GM04504 (cell line): ENCODE measurements at regions not wholly inside any gene's neighbourhood (a gene's known extent, or its start where the extent isn't known, plus 50 kb on each side); places are given as distances from the start of the nearest gene placed in this dataset.

Source experiments
- DNase-seq: peaks from one replicate; pipeline ENCODE4 v3.0.0-alpha.2; 2012; ENCODE audit warnings: low read depth

DNA sequence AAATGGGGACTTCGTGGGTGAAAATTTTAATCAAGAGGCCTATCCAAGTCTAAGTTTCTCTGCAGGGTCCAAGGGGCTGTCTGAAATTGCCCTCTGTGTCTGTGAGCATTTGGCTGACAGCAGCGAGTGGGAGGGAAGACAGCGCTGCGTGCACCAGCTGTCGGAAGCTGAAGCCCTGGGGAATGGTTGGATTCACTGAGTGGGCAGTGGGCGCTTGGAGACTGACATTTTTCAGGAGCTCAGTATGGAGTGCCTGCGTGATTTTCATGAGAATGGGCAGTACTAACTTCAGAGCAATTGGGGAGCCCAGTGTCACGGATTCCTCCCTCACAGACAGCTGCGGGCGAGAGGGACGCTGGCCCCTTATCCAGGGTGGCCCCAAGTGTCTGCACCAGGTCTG is 388.8 kb upstream of the B3GAT1 start:
- no peak for DNase-seq

- DNase-seq: no peak
Measured at GRCh38 chr11:134800130-134800529, 388.1 kb upstream of the B3GAT1 start.

- DNase-seq: no peak
Measured at GRCh38 chr11:134799386-134799785, 387.3 kb upstream of the B3GAT1 start.

GRCh38 chr11:134797411-134798089 is 385.5 kb upstream of the B3GAT1 start:
- DNase-seq: no peak

GRCh38 chr11:134795017-134795416 is 383.0 kb upstream of the B3GAT1 start:
- no peak for DNase-seq

DNA sequence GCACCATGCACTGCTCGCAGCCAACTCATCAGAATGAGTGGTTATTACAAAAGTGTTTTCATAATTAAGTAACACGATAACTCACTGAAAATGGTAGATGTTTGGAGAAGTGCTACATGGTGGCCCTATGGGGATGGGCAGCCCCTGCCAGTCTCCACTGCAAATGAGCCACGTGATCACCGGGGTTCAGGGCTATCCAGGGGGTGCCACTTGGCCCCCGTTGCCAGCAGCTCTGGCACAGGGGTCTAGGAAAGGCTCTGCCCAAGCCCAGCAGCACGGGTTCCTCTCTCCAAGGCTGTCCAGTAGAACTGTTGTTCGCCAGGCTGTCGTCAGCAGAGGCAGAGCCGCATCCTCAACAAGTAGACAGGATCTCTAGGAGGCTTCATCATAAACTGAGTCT is 382.1 kb upstream of the B3GAT1 start:
- no peak for DNase-seq

DNA sequence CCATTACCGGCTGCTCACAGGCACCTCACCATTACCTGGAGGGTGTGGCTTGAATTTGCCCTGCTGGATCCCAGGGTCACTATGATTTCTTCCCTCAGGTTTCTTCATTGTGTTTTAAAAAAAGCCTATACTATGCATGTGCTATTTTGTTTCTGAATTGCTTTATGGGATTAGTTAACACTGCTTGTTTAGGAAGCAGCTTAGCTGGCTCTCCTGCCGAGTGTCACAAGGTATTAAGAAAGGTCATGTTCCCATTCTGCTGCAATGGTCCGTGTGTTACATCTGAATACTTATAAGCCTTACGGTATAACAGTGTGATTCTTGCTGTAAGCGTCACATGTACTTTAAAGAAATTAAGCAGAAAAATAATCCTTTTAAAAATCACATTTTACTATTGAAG is 380.6 kb upstream of the B3GAT1 start:
- no peak for DNase-seq

DNA sequence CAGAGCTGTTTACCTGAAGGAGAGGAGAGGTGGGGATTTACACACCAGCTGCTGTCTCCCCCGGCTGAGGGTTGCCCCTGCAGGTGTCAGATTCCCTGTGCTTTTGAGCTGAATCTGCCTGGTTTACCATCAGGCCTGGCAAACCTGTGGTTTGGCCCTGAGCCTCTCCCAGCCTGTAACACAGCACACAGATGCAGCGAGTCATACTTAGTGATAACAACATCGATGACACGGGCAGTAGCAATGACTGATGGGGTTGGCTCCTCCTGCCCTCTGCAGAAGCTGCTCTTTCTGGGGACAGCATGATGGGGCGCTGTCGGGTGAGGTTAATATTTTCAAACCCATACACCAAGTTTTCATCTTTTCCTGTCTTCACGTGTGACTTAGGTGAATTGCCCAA is 380.0 kb upstream of the B3GAT1 start:
- no peak for DNase-seq

DNA sequence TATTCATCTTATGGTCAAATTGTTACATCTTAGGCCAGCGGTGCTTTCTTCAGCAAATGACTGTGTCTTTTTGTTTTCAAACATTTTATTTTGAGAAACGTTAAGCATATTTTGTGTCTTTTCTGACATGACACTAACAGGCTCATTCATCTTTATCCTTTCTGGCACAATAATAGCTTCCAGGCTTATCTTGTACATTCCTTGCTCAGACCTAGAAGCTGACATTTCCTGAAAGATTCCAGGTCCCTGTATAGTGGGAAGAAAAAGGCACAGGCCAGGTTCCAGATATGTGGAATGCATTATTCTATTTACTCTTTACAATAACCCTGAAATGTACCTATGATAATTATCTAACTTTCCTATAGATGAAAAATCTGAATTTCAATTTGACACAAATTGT is 379.1 kb upstream of the B3GAT1 start:
- no peak for DNase-seq

DNA sequence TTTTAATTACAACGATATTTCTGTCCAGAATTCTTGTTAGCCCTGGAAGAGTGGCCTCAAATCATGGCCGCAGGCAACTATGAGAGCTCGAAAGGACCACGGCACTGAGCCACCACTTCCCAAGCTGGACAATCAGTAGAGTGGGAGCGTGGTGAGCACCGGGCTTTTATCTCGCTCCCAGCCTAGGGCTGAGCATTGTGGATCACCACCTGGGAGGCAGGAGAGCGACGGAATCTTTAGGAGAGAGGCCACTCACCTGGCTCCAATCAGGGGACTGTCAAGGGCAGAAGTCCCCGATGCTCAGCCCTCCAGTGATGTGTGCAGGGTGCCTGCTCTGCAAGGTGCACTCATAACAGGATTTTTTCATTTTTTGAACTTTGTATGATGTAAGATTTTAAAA is 377.1 kb upstream of the B3GAT1 start:
- DNase-seq: no peak

DNA sequence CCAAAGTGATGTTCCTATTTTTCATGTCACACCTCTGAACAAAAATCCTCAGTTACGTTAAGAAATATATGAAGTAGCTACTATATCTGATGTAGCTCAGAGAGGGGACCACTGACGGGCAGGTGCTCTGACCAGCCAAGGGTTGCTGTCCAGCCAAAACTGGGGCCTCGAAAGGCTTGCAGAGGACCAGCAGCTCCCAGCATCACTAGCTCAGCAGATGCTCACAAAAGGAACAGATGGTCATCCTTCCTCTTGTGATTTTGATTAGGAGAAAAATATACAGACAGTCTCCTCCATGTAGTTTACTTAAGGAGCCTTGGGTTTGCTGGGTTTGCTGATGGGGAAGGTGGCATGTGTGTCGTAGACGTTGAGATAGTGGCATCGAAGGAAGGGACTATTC is 374.6 kb upstream of the B3GAT1 start:
- DNase-seq: no peak

DNA sequence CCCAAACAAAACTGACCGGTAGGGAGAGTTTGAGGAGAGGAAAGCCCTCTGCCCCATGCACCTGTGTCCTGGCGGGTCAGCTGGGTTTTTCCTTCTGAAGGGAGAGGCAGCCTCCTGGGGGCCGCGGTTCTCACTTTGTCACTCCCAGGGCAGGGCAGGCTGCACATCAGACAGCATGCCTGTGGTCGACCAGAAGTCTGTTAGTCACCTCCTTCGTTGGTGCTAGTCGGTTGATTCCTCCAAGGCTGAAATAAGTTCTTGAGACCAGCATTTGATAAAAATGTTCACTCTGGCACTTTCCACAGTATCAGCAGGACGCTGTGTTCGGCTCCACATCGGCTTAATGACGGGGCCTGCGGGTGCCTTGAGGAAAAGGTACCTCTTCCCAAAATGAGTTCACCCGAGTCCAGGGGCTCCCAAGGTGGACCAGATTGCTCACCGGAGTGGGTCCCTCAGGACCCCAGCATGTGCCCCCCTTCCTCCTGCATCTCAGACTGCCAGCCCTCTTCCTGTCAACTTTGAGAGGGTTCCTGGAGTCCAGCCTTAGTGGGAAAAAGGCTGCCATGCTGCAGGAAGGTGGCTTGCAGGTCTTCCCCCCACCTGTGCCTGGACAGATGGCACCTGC is 373.7 kb upstream of the B3GAT1 start:
- no peak for DNase-seq

GRCh38 chr11:134785059-134785458 is 373.0 kb upstream of the B3GAT1 start:
- DNase-seq: no peak

GRCh38 chr11:134784568-134784967 is 372.5 kb upstream of the B3GAT1 start:
- DNase-seq: no peak

- DNase-seq: no peak
Measured at GRCh38 chr11:134784046-134784445, 372.0 kb upstream of the B3GAT1 start.

GRCh38 chr11:134783234-134783633 is 371.2 kb upstream of the B3GAT1 start:
- no peak for DNase-seq

GRCh38 chr11:134781380-134781866 is 369.4 kb upstream of the B3GAT1 start:
- DNase-seq: no peak

DNA sequence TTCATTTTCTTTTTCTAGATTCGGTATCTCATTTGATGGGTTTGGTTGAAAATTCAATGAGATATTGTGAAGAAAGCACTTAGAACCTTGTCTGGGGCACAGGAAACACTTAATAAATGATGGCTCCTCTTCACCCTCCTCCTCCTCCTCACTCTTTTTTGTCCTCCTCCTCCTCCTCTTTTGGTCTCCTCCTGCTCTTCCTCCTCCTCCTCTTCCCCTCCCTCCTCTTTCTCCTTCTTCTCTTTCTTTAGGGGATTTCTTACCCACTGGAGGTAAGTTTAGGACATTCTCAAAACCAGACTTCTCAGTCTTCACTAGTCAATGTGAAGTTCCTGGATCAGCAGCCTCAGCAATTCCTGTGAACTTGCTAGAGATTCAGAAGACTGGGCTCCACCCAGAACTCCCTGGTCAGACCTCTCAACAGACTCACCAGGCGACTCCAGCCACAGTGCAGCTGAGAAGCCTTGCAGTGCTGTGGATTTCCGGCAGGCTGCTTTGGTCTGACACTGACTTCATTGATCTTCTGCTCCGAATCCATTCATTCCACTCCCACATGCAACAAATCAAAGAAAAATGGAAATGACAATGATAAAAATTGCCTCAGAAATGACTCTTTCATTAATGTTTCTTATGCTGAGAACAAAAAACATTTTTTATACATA is 368.6 kb upstream of the B3GAT1 start:
- no peak for DNase-seq

DNA sequence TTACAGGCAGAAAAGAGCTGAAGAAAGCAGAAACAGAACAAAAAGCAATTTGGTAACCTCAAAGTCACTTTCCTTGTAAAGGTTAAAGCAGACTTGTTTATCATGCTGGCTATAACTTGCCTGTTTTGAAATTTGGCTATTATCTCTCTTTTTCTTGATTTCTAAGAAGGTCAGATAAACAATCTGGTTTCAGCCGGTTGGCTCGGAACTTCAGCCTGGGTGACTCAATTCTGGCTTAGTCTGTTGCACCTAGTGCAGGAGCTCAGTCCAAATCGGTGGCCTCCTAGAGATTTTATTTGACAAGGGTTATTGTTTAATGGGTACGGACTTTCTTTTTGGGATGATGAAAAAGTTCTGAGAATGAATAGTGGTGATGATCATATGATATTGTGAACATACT is 367.1 kb upstream of the B3GAT1 start:
- no peak for DNase-seq

DNA sequence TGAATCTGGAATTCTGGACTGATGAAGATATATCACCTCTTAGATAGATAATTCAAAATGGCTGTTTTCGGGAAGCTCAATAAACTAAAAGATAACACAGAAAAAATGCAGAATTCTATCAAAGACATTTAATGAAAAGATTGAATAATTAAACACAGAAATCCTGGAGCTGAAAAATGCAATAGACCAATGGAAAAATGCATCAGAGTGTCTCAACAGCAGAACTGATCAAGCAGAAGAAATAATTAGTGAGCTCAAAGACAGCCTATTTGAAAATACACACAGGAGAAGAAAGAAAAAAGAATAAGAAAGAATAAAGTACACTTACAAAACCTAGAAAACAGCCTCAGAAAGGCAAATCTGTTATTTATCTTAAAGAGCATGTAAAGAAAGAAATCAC is 356.4 kb upstream of the B3GAT1 start:
- no peak for DNase-seq

DNA sequence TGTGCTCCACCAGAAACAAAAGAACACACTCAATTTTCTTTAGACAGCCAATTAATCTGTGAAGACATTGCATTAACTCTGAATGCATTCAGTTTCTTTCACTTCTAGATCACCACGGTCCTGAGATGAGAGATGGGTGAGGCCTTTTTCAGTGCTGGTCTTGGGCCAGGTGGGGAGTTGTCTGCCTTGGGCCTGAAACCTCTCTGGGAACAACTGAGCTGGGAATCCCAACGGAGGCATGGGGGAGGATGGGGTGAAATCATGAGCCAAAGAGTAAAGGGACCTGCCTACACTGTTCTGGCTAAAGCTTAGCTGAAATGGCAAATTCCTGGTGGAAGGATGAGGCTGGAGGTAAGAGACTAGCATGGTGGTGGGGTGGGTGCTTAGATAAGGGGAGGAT is 353.5 kb upstream of the B3GAT1 start:
- DNase-seq: no peak

- DNase-seq: no peak
Measured at GRCh38 chr11:134764966-134765365, 352.9 kb upstream of the B3GAT1 start.

DNA sequence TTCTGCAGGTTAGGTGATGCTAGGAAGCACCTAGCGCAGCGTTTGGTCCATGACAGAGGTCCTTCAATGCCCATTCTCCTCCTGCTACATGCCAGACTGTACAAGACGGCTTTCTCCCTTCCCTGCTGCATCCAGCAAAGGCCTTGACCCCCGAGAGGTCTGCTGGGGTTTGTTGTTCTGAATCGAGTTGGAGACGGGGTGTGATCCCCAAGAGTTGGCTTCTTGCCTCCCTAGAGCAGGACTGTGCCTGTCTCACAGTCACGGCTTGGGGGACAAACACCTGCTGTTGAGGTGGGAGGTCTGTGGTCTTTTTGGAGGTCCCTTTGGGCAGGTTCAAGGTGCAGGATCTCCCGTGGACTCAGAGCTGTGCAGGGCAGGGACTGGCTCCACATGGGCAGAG is 352.3 kb upstream of the B3GAT1 start:
- DNase-seq: no peak

- DNase-seq: no peak
Measured at GRCh38 chr11:134763030-134763388, 351.0 kb upstream of the B3GAT1 start.
